OCI-LY7 (cell line): ENCODE measurements at regions not wholly inside any gene's neighbourhood (a gene's known extent, or its start where the extent isn't known, plus 50 kb on each side); places are given as distances from the start of the nearest gene placed in this dataset.

Experiments used
- EZH2phosphoT487 ChIP-seq: fragments of 200-600 bp; sonication (generic); IDR thresholded peaks from 2 replicates; pipeline ENCODE4 v1.6.1; 2018; ENCODE audit warnings: low read depth, borderline replicate concordance, mild to moderate bottlenecking, mixed run types, antibody characterized with exemption, low read length, moderate library complexity, mixed read lengths
- TF ChIP-seq, protein P1 (sequence below): fragments of 200-600 bp; sonication (generic); conservative IDR thresholded peaks from 2 replicates; pipeline ENCODE4 v1.5.1; 2014; ENCODE audit warnings: mild to moderate bottlenecking, antibody characterized with exemption, low read length, moderate library complexity, mixed read lengths

- TF ChIP-seq, protein P1, sequence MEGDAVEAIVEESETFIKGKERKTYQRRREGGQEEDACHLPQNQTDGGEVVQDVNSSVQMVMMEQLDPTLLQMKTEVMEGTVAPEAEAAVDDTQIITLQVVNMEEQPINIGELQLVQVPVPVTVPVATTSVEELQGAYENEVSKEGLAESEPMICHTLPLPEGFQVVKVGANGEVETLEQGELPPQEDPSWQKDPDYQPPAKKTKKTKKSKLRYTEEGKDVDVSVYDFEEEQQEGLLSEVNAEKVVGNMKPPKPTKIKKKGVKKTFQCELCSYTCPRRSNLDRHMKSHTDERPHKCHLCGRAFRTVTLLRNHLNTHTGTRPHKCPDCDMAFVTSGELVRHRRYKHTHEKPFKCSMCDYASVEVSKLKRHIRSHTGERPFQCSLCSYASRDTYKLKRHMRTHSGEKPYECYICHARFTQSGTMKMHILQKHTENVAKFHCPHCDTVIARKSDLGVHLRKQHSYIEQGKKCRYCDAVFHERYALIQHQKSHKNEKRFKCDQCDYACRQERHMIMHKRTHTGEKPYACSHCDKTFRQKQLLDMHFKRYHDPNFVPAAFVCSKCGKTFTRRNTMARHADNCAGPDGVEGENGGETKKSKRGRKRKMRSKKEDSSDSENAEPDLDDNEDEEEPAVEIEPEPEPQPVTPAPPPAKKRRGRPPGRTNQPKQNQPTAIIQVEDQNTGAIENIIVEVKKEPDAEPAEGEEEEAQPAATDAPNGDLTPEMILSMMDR, result peak; percentile 98
- no peak for TF ChIP-seq EZH2phosphoT487
These were observed 200.7 kb downstream of the BCAS1 start for GRCh38 chr20:53869466-53870258.
